GM12873 (cell line): ENCODE measurements at regions not wholly inside any gene's neighbourhood (a gene's known extent, or its start where the extent isn't known, plus 50 kb on each side); places are given as distances from the start of the nearest gene placed in this dataset.

ENCODE experiments used
- CTCF ChIP-seq: IDR thresholded peaks from 2 replicates; pipeline ENCODE4 v1.5.1; 2012; ENCODE audit warnings: low read depth, mild to moderate bottlenecking, moderate library complexity, low read length, control low read depth; ENCODE audit not compliant: insufficient read depth; ENCODE audit errors: missing control alignments

DNA sequence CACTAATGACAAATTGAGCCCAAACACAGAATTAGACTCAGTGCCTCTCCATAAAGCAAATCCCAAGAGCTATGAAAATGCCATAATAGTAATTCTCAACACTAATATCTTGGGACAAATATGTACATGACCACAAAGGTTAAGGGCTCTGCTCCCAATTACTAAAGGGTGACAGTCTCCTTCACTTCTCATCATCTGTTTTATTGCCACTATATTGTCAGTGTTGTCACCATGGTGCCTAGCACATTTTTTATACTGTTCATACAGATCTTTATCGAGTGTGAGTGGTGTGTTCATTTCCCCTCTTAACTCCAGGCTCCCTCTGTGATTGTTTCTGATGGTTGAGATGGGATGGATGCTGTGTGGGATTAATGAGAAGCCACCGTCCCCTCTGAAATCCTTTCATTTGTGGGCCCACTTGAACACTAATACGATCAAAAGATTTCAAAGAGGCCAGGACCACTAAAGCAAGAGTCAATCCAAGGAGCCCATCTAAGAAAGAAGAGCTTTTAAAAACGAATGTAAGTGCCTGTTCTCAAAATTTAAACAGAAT is 277.7 kb downstream of the GXYLT1 start:
- no peak for TF ChIP-seq CTCF

DNA sequence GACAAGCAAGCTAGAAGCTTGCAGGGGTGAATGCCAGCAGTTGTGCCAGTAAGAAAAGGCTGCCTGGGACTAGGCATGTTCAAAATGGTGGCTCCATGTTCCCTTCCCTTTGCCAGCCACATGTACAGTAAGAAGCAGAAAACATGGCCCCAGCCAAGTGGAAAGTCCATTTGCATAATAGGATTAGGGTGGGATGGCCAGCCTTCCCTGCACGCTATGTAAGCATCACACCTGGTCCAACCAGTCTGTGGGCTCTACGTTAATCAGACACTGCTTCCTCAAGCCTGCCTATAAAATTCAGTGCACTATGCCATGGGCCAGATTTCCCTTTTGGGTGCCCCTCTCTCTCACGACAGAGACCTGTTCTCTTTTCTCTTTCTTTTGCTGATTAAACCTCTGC is 288.4 kb downstream of the GXYLT1 start:
- no peak for TF ChIP-seq CTCF

- no peak for TF ChIP-seq CTCF
Measured at GRCh38 chr12:41850046-41850445, 294.6 kb downstream of the GXYLT1 start.

GRCh38 chr12:41846718-41847117 is 298.0 kb downstream of the GXYLT1 start:
- TF ChIP-seq CTCF: no peak

DNA sequence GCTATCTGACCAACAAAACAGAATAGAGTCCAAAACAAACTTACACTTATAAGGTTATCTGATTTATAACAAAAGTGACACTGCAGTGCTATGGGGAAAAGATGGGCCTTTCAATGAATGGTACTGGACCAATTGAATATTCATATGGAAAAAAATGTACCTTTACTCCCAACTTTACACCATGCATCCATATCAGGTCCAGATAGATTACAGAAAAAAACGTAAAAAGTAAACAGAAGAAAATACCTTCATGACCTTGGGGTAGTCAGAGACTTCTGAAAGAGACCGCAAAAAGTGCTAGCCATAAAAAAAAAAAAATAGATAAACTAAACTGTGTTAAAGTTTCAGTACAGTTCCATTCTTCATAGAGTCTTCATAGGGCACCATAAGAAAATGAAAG is 308.3 kb downstream of the GXYLT1 start:
- TF ChIP-seq CTCF: no peak

GRCh38 chr12:41835556-41835955 is 309.1 kb downstream of the GXYLT1 start:
- TF ChIP-seq CTCF: no peak

- no peak for TF ChIP-seq CTCF
Measured at GRCh38 chr12:41819948-41820347, 324.7 kb downstream of the GXYLT1 start.

DNA sequence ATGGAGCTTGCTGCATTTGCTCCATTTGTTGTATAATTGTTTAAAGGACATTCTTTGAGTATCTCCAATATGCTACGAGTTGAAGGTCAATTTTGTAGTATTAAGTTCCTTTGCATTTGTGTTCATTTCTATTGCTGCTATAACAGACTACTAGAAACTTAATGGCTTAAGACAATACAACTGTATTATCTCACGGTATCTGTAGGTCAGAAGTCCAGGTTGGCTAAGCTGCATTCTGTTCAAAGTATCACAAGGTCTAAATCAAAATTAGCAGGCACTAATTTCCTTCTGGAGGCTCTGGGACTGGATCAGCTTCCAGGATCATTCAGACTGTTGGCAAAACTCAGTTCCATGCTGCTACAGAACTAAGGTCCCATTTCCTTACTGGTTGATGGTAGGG is 340.6 kb downstream of the GXYLT1 start:
- TF ChIP-seq CTCF: no peak
